ENCODE measurements at regions not wholly inside any gene's neighbourhood (a gene's known extent, or its start where the extent isn't known, plus 50 kb on each side); places are given as distances from the start of the nearest gene placed in this dataset.
"Not testable (repeated sequence)": the region's sequence is repeated elsewhere in the genome, so short reads cannot be mapped to it uniquely, and the experiment has no call there.

DNA sequence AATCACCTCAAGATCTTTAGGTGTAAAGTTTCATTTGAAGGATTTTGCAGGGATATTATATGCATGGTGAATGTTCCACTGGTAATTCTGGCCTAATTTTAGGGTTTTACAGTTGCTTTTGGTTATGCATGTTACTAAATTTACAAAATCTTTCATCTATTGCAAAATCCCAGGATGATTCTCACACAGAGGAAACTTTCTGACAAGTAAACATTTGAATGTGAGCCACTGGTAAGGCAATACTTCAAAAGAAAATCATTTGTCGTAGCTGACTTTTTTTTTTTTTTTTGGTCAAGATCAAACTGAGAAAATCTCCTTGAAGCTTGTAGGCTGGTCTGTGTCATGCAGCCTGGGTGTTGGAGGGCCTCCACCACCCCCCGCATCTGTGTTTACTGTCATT is 141.9 kb upstream of the EXOC2 start:
- Histone ChIP-seq H3K36me3 (replicated peaks) (no peaks in the 10 kb centered on the region), H3K27me3 (replicated peaks) (no peaks in the 10 kb centered on the region), H3K27ac (no peak overlapping the region), H3K4me3 (ENCODE audit: low read depth, low read length) (no peak overlapping the region)
- in situ Hi-C loops (cut with HindIII; ENCODE audit: low pct_ligation_motif_present, low sequenced_read_pairs) = no loop called here
- TF ChIP-seq, protein P1, sequence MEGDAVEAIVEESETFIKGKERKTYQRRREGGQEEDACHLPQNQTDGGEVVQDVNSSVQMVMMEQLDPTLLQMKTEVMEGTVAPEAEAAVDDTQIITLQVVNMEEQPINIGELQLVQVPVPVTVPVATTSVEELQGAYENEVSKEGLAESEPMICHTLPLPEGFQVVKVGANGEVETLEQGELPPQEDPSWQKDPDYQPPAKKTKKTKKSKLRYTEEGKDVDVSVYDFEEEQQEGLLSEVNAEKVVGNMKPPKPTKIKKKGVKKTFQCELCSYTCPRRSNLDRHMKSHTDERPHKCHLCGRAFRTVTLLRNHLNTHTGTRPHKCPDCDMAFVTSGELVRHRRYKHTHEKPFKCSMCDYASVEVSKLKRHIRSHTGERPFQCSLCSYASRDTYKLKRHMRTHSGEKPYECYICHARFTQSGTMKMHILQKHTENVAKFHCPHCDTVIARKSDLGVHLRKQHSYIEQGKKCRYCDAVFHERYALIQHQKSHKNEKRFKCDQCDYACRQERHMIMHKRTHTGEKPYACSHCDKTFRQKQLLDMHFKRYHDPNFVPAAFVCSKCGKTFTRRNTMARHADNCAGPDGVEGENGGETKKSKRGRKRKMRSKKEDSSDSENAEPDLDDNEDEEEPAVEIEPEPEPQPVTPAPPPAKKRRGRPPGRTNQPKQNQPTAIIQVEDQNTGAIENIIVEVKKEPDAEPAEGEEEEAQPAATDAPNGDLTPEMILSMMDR (IDR thresholded peaks at IDR 0.05; ENCODE audit: low read depth, low read length, missing control alignments) = no peak
- DNase-seq = no peak

DNA sequence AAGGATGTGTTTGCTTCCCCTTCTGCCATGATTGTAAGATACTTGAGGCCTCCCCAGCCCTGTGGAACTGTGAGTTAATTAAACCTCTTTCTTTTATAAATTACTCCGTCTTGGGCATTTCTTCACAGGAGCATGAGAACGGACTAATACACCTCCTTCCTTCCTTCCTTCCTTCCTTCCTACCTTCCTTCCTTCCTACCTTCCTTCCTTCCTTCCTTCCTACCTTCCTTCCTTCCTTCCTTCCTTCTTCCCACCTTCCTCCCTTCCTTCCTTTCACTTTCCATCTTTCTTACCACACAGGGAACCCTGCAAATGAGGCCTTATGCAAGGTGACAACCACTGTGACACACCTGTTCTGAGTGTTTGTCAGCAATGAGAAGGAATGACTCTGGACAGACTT is 141.3 kb upstream of the EXOC2 start:
- Histone ChIP-seq H3K36me3 (replicated peaks) (no peaks in the 10 kb centered on the region), H3K4me3 (ENCODE audit: low read depth, low read length) (no peak overlapping the region), H3K27me3 (replicated peaks) (no peaks in the 10 kb centered on the region), H3K27ac (no peak overlapping the region)
- in situ Hi-C loops (cut with HindIII; ENCODE audit: low pct_ligation_motif_present, low sequenced_read_pairs) = no loop called here
- DNase-seq = no peak
- TF ChIP-seq, protein P1 (IDR thresholded peaks at IDR 0.05; ENCODE audit: low read depth, low read length, missing control alignments) = no peak

DNA sequence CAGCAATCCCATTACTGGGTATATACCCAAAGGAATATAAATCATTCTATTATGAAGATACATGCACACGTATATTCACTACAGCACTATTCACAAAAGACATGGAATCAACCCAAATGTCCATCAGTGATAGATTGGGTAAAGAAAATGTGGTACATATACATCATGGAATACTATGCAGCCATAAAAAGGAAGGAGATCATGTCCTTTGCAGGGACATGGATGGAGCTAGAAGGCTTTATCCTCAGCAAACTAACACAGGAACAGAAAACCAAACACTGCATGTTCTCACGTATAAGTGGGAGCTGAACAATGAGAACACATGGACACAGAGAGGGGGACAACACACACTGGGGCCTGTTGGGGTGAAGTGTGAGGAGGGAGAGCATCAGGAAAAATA is 139.9 kb upstream of the EXOC2 start:
- H3K27me3 ChIP-seq (replicated peaks); H3K27ac ChIP-seq; H3K36me3 ChIP-seq (replicated peaks); DNase-seq; H3K4me3 ChIP-seq (ENCODE audit: low read depth, low read length); in situ Hi-C loops (cut with HindIII; ENCODE audit: low pct_ligation_motif_present, low sequenced_read_pairs): not testable (repeated sequence)

DNA sequence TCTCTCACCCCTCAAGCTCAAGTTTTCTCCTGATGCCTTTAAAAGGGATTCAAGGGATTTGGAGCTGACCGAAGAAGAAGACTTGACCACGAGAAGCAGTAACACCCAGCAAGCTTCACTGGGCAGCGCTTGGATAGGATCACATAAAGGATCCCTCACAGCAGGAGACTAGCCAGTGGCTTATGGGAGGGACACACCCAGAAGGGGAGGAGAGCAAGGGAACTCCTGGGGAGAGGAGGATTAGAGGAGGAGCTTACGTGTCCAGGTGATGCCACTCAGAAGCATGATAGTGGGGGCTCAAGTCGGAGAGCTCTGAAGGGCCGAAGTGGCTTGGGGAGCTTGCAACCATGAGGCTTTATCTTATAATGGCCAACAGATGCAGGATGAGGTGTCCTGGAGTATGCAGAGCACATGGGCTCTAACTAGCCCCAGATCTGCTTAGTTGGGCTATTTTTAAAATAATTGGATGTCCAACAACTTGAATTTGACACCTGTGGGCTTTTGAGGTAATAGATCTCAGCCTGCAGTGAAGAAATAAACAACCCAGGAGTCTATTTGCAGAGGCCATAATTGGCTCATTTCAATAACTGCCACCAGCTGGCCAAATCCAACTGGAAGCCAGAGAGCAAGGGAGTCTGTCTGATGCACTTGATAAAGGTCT is 137.9 kb upstream of the EXOC2 start:
- in situ Hi-C loops (cut with HindIII; ENCODE audit: low pct_ligation_motif_present, low sequenced_read_pairs) = no loop called here
- TF ChIP-seq, protein P1 (IDR thresholded peaks at IDR 0.05; ENCODE audit: low read depth, low read length, missing control alignments) = no peak
- Histone ChIP-seq H3K4me3 (ENCODE audit: low read depth, low read length) (no peak overlapping the region), H3K36me3 (replicated peaks) (no peaks in the 10 kb centered on the region), H3K27ac (no peak overlapping the region), H3K27me3 (replicated peaks) (no peaks in the 10 kb centered on the region)
- DNase-seq = no peak

DNA sequence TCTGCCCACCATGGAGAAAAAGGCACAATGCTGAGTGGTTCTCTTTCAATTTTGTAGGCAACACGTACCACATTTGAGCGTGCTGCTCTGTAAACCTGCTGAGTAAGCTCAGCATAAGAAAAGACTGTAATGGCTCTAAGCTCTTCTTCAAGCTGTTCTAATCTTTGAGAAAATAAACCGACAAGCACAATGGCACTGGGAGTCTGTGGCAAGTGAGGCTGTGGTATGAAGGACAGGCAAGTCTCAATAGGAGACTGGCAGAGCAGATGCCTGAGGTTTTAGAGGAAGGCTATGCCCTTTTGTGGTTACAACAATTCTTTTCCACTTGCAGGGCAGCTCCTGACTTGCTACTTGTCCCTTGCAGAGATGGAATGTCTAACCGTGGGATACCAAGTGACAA is 136.7 kb upstream of the EXOC2 start:
- Histone ChIP-seq H3K27me3 (replicated peaks) (no peaks in the 10 kb centered on the region), H3K27ac (no peak overlapping the region), H3K4me3 (ENCODE audit: low read depth, low read length) (no peak overlapping the region), H3K36me3 (replicated peaks) (no peaks in the 10 kb centered on the region)
- in situ Hi-C loops (cut with HindIII; ENCODE audit: low pct_ligation_motif_present, low sequenced_read_pairs) = no loop called here
- no peak for DNase-seq
- TF ChIP-seq, protein P1 (IDR thresholded peaks at IDR 0.05; ENCODE audit: low read depth, low read length, missing control alignments) = no peak

DNA sequence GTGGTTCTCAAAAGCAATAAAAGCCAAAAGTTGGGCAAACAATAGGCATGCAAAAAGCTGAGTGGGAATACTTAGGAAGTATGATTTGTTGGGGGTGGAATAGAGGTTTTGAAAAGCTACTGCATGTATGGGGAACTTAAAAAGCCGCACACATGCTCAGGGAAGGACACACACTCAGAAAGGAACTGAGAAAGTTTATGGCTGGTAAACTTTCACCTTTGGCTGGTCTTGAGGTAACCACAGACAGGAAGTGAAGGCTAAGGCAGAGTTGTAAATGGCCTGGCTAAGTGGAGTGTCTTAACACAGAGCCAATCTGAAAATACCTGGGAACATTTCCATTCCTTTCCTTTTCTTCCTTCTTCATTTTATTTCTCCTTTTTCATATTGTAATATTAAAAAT is 134.5 kb upstream of the EXOC2 start:
- no peaks in the 10 kb centered on the region for H3K36me3 ChIP-seq (replicated peaks)
- no peak for DNase-seq
- H3K4me3 ChIP-seq (ENCODE audit: low read depth, low read length) = no peak overlapping the region
- TF ChIP-seq, protein P1 (IDR thresholded peaks at IDR 0.05; ENCODE audit: low read depth, low read length, missing control alignments) = no peak
- in situ Hi-C loops (cut with HindIII; ENCODE audit: low pct_ligation_motif_present, low sequenced_read_pairs) = no loop called here
- no peaks in the 10 kb centered on the region for H3K27me3 ChIP-seq (replicated peaks)
- no peak overlapping the region for H3K27ac ChIP-seq
